Activated CD8-positive, alpha-beta memory T cell treated with anti-CD3 and anti-CD28 coated beads, Interleukin-2, amount 10 ng/mL, durations not matched to agents 7 days and 5 days (primary cell): ENCODE measurements at regions not wholly inside any gene's neighbourhood (a gene's known extent, or its start where the extent isn't known, plus 50 kb on each side); places are given as distances from the start of the nearest gene placed in this dataset.

Source experiments
- ATAC-seq: fragments of 150-1000 bp; cut with Tn5 transposase; one replicate; pipeline ENCODE4 v1.10.0; 2021; ENCODE audit warnings: moderate library complexity
- CTCF ChIA-PET: fragments of 350-600 bp; sonication (Branson Sonifier 250); formaldehyde crosslinking; loops from one replicate; lab custom pipeline; 2021; ENCODE audit warnings: antibody characterized with exemption; lab: Charles Lee
- DNase-seq: peaks from one replicate; pipeline ENCODE4 v3.0.0-alpha.2; 2020
- H3K27ac Mint-ChIP-seq: one replicate; pipeline ENCODE4 v1.8.0; 2021; ENCODE audit warnings: mild to moderate bottlenecking, mixed read lengths
- H3K27me3 Mint-ChIP-seq: one replicate; pipeline ENCODE4 v1.8.0; 2021; ENCODE audit warnings: mixed read lengths
- H3K36me3 Mint-ChIP-seq: one replicate; pipeline ENCODE4 v1.8.0; 2021; ENCODE audit warnings: mild to moderate bottlenecking, mixed read lengths
- H3K4me1 Mint-ChIP-seq: one replicate; pipeline ENCODE4 v1.8.0; 2021; ENCODE audit warnings: mixed read lengths
- H3K4me3 Mint-ChIP-seq: one replicate; pipeline ENCODE4 v1.8.0; 2021; ENCODE audit warnings: mild to moderate bottlenecking, moderate library complexity, mixed read lengths
- H3K9me3 Mint-ChIP-seq: one replicate; pipeline ENCODE4 v1.8.0; 2022; ENCODE audit warnings: low read depth, mixed read lengths

GRCh38 chr14:95381726-95382125 is 62.0 kb upstream of the CLMN start:
- Mint-ChIP-seq H3K27me3 (peaks cover 15% of the 10 kb centered on the region), H3K27ac (no peak overlapping the region), H3K36me3 (no peaks in the 10 kb centered on the region), H3K4me1 (no peaks in the 10 kb centered on the region), H3K9me3 (peaks cover 3% of the 10 kb centered on the region), H3K4me3 (no peak overlapping the region)
- ATAC-seq (no peak), DNase-seq (peak; percentile 3)
- CTCF ChIA-PET, result no interaction called here

- CTCF ChIA-PET, result no interaction called here
- H3K27me3 Mint-ChIP-seq, result peaks cover 20% of the 10 kb centered on the region
- no peak overlapping the region for H3K4me3 Mint-ChIP-seq
- no peaks in the 10 kb centered on the region for H3K4me1 Mint-ChIP-seq
- no peaks in the 10 kb centered on the region for H3K36me3 Mint-ChIP-seq
- H3K27ac Mint-ChIP-seq, result no peak overlapping the region
- ATAC-seq (no peak), DNase-seq (no peak)
- H3K9me3 Mint-ChIP-seq, result peaks cover 3% of the 10 kb centered on the region
These were observed 60.8 kb upstream of the CLMN start for GRCh38 chr14:95380350-95381042.

GRCh38 chr14:95379634-95380033 is 59.9 kb upstream of the CLMN start:
- CTCF ChIA-PET, result no interaction called here
- Mint-ChIP-seq H3K9me3 (peaks cover 3% of the 10 kb centered on the region), H3K4me3 (no peak overlapping the region), H3K4me1 (no peaks in the 10 kb centered on the region), H3K27ac (no peak overlapping the region), H3K36me3 (no peaks in the 10 kb centered on the region), H3K27me3 (peaks cover 20% of the 10 kb centered on the region)
- DNase-seq, result no peak
- no peak for ATAC-seq

GRCh38 chr14:95375539-95376109 is 55.9 kb upstream of the CLMN start:
- Mint-ChIP-seq H3K27ac (no peak overlapping the region), H3K27me3 (peaks cover 22% of the 10 kb centered on the region), H3K36me3 (no peaks in the 10 kb centered on the region), H3K9me3 (peaks cover 3% of the 10 kb centered on the region), H3K4me1 (no peaks in the 10 kb centered on the region), H3K4me3 (no peak overlapping the region)
- ATAC-seq (no peak), DNase-seq (peak; percentile 29)
- CTCF ChIA-PET, result no interaction called here

- no peak overlapping the region for H3K4me3 Mint-ChIP-seq
- no peaks in the 10 kb centered on the region for H3K4me1 Mint-ChIP-seq
- peaks cover 25% of the 10 kb centered on the region for H3K27me3 Mint-ChIP-seq
- H3K27ac Mint-ChIP-seq, result no peak overlapping the region
- CTCF ChIA-PET, result no interaction called here
- DNase-seq (peak; percentile 12), ATAC-seq (no peak)
- peaks cover under 1% of the 10 kb centered on the region for H3K9me3 Mint-ChIP-seq
- no peaks in the 10 kb centered on the region for H3K36me3 Mint-ChIP-seq
These were observed 54.7 kb upstream of the CLMN start for GRCh38 chr14:95374239-95374997.

- Mint-ChIP-seq H3K4me3 (no peak overlapping the region), H3K36me3 (no peaks in the 10 kb centered on the region), H3K27me3 (peaks cover 23% of the 10 kb centered on the region), H3K27ac (no peak overlapping the region), H3K4me1 (no peaks in the 10 kb centered on the region), H3K9me3 (no peaks in the 10 kb centered on the region)
- DNase-seq, result no peak
- CTCF ChIA-PET, result no interaction called here
- no peak for ATAC-seq
These were observed 50.4 kb upstream of the CLMN start for GRCh38 chr14:95370076-95370475.
